HFFc6 (cell line): ENCODE measurements at regions not wholly inside any gene's neighbourhood (a gene's known extent, or its start where the extent isn't known, plus 50 kb on each side); places are given as distances from the start of the nearest gene placed in this dataset.

Experiments
- DNase-seq: peaks from one replicate; pipeline ENCODE4 v3.0.0-alpha.2; 2018
- H3K27ac Mint-ChIP-seq: 2 replicates; pipeline ENCODE4 v1.8.0; 2020; ENCODE audit warnings: mild to moderate bottlenecking, mixed read lengths
- H3K27me3 Mint-ChIP-seq: 2 replicates; pipeline ENCODE4 v1.8.0; 2021; ENCODE audit warnings: mild to moderate bottlenecking, moderate library complexity, mixed read lengths; ENCODE audit not compliant: insufficient read depth
- H3K36me3 Mint-ChIP-seq: 2 replicates; pipeline ENCODE4 v1.8.0; 2021; ENCODE audit warnings: low read depth, mixed read lengths
- H3K4me1 Mint-ChIP-seq: 2 replicates; pipeline ENCODE4 v1.8.0; 2020; ENCODE audit warnings: low read depth, mixed read lengths
- H3K4me3 Mint-ChIP-seq: 2 replicates; pipeline ENCODE4 v1.8.0; 2020; ENCODE audit warnings: mild to moderate bottlenecking, moderate library complexity, mixed read lengths
- H3K9me3 Mint-ChIP-seq: 2 replicates; pipeline ENCODE4 v1.8.0; 2020; ENCODE audit warnings: mild to moderate bottlenecking, mixed read lengths
- TF ChIP-seq, protein P1 (sequence below): fragments of 200-600 bp; sonication (generic); IDR thresholded peaks from 2 replicates; pipeline ENCODE4 v1.5.0; 2021; ENCODE audit warnings: antibody characterized with exemption, mild to moderate bottlenecking

- H3K9me3 Mint-ChIP-seq, result no peaks in the 10 kb centered on the region
- H3K4me3 Mint-ChIP-seq, result no peak overlapping the region
- no peak overlapping the region for H3K27ac Mint-ChIP-seq
- TF ChIP-seq, protein P1, sequence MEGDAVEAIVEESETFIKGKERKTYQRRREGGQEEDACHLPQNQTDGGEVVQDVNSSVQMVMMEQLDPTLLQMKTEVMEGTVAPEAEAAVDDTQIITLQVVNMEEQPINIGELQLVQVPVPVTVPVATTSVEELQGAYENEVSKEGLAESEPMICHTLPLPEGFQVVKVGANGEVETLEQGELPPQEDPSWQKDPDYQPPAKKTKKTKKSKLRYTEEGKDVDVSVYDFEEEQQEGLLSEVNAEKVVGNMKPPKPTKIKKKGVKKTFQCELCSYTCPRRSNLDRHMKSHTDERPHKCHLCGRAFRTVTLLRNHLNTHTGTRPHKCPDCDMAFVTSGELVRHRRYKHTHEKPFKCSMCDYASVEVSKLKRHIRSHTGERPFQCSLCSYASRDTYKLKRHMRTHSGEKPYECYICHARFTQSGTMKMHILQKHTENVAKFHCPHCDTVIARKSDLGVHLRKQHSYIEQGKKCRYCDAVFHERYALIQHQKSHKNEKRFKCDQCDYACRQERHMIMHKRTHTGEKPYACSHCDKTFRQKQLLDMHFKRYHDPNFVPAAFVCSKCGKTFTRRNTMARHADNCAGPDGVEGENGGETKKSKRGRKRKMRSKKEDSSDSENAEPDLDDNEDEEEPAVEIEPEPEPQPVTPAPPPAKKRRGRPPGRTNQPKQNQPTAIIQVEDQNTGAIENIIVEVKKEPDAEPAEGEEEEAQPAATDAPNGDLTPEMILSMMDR, result no peak
- peaks cover 5% of the 10 kb centered on the region for H3K27me3 Mint-ChIP-seq
- H3K4me1 Mint-ChIP-seq, result peaks cover 37% of the 10 kb centered on the region
- no peak for DNase-seq
- H3K36me3 Mint-ChIP-seq, result 0 out of 2 replicates have a peak, but pooled peaks cover 4% of the 10 kb centered on the region
Observed at GRCh38 chr22:35475545-35475944, 65.1 kb upstream of the RASD2 start.

DNA sequence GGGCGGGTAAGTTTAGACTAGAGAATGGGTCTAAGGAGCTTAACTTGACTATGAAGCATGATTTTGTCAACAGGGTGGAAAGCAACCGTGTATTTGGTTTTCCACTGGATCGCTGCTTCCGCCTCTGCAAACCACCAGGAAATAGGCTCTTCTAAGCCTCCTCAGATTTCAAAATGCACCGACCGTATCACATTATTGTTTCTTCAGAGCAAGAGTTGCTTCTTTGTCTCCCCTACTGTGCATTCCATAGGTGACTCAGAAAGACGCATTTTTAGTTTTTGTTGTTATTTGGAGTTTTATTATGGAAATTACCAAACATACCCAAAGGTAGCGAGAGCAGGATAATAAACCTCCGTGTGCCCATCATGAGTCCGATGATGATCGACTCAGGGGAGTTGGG is 64.3 kb upstream of the RASD2 start:
- Mint-ChIP-seq H3K4me3 (no peak overlapping the region), H3K27ac (no peak overlapping the region), H3K9me3 (no peaks in the 10 kb centered on the region), H3K36me3 (no peaks in the 10 kb centered on the region), H3K4me1 (peaks cover 40% of the 10 kb centered on the region), H3K27me3 (peaks cover 6% of the 10 kb centered on the region)
- TF ChIP-seq, protein P1, result no peak
- no peak for DNase-seq

DNA sequence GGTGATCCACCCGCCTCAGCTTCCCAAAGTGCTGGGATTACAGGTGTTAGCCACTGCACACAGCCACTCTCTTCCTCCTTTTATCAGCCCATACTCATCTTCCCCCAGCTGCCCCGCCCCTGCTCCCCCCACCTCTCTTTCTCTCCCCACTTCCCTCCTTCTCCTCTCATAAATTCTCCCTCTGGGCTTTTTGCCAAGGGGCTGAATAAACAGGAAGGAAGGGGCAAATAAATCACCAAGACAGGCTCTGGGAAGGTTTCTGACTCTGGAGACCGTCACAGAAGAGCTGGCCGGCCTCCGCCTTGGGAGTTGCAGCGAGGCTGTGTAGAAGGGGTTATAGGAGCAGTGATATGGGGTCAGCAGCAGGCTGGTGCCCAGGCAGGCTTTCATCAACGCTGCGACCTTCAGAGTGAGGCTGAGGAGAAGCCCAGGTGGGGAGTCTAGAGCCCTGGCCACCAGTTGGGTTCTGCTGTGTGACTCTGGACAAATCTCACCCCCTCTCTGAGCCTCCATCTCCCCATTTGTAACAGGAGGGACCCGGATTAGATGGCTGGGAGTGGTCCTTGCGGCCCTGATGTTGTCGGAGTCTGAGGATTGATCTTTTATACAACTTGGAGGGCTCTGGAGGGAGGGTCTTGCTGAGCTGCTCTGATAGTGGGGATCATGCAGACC is 62.6 kb upstream of the RASD2 start:
- peak; percentile 86 for DNase-seq
- no peak overlapping the region for H3K4me3 Mint-ChIP-seq

DNA sequence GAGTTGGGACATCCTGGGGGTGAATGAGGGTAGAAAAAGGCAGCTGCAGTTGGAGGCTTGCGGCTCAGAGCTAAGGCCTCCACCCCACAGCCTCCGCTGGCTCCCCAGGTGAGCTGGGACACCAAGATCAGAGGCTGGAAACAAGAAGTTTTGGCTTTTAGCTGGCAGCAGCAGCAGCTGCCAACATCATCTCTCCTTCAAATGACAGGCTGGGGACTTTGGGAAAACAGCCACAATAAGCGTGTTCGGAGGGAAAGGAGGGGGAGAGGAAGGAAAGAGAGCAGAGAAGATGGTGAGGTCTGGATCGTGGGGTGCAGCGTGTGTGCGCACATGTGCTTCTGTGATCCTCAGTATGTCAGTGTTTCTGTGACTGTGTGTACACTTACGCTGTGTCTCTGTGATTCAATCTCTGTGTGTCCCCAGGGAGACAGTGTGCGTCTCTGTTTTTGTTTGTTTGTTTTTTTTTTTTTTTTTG is 62.0 kb upstream of the RASD2 start:
- Mint-ChIP-seq H3K27me3 (peaks cover 5% of the 10 kb centered on the region), H3K36me3 (no peaks in the 10 kb centered on the region), H3K4me3 (no peak overlapping the region), H3K27ac (no peak overlapping the region), H3K4me1 (peaks cover 38% of the 10 kb centered on the region), H3K9me3 (no peaks in the 10 kb centered on the region)
- TF ChIP-seq, protein P1, result no peak
- DNase-seq, result no peak

More for the DNA sequence above, 62.6 kb upstream of the RASD2 start:
- Mint-ChIP-seq H3K36me3 (no peaks in the 10 kb centered on the region), H3K27me3 (peaks cover 5% of the 10 kb centered on the region), H3K4me1 (peaks cover 38% of the 10 kb centered on the region), H3K27ac (peak overlapping the region; percentile 41; the same call in 1 of the 2 replicates), H3K9me3 (no peaks in the 10 kb centered on the region)
- TF ChIP-seq, protein P1, result no peak

- peaks cover 38% of the 10 kb centered on the region for H3K4me1 Mint-ChIP-seq
- H3K36me3 Mint-ChIP-seq, result no peaks in the 10 kb centered on the region
- no peaks in the 10 kb centered on the region for H3K9me3 Mint-ChIP-seq
- H3K27ac Mint-ChIP-seq, result no peak overlapping the region
- DNase-seq, result no peak
- TF ChIP-seq, protein P1, result no peak
- H3K27me3 Mint-ChIP-seq, result peaks cover 5% of the 10 kb centered on the region
- H3K4me3 Mint-ChIP-seq, result no peak overlapping the region
Observed at GRCh38 chr22:35479359-35479758, 61.3 kb upstream of the RASD2 start.
